ENCODE measurements at regions not wholly inside any gene's neighbourhood (a gene's known extent, or its start where the extent isn't known, plus 50 kb on each side); places are given as distances from the start of the nearest gene placed in this dataset.
"Not testable (repeated sequence)": the region's sequence is repeated elsewhere in the genome, so short reads cannot be mapped to it uniquely, and the experiment has no call there.

DNA sequence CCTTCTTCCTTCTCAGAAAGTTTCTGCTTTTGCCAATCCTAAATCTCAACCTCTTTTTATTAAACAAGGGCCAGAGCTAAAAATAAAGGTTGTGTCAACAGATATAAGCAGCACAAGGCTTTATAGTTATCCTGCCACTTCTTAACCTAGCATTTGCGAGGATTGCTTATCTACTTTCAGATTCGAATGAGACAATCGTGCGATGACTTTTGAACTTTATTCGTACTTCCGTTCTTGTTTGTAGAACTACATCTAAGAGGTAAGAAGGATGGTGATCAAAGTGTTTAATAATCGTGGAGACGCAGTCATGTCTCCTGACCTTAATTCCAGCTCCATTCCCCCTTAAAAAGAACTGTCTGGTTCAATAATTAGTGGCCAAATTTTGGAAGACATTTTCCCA, 578.6 kb downstream of the PIK3C3 start:
- DNase-seq (ENCODE audit: low read depth, low spot score) = no peak

DNA sequence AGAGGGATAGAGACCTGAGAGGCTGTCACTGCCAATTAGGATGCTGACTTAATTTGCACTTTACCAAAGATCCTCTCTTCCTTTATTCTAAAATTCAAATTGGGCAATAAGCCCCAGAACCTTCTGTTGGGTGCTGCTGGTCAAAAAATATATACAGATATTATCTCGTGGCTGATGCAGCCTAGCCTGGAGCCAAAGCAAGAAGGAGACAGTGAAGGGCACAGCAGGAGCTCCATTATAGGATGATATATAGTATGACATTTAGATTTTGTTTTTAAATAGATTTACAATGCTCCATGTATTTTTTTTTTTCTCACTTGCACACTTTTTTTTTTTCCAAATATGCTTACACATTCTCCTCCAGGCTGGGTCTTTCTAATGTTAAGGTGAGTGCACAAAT, 579.3 kb downstream of the PIK3C3 start:
- DNase-seq (ENCODE audit: low read depth, low spot score) = no peak

DNA sequence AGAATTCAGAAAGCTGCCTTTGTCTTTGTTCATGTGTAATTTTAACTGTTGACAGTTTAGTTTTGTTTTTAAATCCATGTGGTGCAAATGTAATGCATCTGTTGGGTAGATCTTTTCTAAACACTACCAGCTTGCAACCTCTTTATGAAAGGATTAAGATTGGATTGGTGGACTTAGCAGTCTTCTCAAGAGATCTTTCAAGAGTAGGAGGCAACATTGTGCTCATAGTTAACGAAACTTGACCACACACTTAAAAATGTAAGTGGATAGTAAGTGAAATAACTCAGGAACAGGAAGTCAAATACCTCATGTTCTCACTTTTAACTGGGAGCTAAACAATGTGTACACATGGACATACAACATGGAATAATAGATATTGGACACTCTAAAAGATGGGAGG, 579.0 kb downstream of the RIT2 start:
- no peak for DNase-seq (ENCODE audit: low read depth, low spot score)

- no peak for DNase-seq (ENCODE audit: low read depth, low spot score)
Observed at GRCh38 chr18:42537291-42537690, 578.2 kb downstream of the RIT2 start.

- DNase-seq (ENCODE audit: low read depth, low spot score) = no peak
Observed at GRCh38 chr18:42544901-42545300, 570.6 kb downstream of the RIT2 start.

GRCh38 chr18:42545825-42546224, 569.7 kb downstream of the RIT2 start:
- DNase-seq (ENCODE audit: low read depth, low spot score) = no peak

DNA sequence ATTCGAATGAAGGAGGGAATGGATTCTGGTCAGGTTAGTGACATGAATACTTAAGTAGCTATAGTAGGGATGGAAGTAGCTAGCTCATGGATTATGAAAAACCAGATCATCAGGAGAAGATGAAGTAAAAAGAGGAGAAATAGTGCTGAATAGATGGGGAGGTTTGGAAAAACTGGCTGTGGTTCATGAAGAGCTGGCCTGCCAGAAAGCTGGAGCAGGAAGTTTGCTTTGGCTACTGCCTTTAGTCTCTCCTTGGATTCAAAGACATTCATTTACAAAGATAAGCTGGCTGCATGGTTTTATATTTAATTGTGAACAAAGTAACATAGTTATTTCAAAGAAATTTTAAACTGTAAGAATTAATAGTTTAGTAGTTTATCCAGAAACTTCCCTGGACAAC, 567.0 kb downstream of the RIT2 start:
- DNase-seq (ENCODE audit: low read depth, low spot score) = no peak

DNA sequence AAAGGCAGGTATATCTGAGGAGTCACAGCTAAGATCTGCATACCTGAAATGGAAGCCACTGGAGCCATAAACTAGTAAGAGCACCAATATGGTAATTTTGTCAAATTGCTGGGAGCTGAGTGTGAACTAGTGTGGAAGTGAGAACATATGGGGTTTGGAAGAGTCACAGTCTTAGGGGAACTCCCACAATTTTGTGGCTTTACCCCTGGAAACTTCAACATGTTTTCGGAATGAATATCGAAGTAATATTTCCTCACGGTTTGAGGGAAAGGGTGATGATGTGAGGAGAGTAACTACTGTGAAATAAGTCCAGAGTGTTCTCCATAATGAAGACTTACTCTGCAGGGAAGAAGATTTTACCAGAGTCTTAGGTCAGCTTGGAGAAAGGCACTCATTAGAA, 565.9 kb downstream of the RIT2 start:
- DNase-seq (ENCODE audit: low read depth, low spot score) = no peak

- DNase-seq (ENCODE audit: low read depth, low spot score) = not testable (repeated sequence)
Observed at GRCh38 chr18:42552559-42552958, 562.9 kb downstream of the RIT2 start.

DNA sequence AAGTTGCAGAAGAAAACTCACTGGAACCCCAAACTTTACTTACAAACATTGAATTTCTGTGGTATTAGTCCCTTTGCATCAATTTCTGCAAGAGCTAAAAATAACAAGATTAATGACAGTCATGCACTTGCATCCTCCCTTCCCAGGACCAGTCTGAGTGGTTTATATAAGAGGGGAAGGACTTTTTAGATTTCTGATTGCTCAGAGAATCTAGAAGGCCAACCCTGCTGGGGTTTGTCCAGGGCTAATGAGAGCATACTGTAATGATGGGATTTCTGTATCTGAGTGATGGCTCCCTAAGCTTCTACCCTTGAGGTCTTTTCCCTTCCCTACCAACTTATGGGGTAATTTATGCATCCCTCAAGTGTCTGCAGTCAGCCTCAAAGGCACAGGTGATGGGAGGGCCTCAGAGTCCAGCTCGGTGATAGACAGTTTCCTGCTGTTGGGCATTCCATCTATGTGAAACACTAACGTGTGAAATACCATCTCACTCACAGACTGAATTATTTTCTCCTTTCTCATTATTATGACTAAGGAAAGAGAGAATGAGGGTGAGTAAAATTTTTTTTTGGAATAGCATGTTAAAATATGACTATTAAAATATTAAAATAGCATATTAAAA, 556.3 kb downstream of the RIT2 start:
- no peak for DNase-seq (ENCODE audit: low read depth, low spot score)

GRCh38 chr18:42561521-42561920, 554.0 kb downstream of the RIT2 start:
- DNase-seq (ENCODE audit: low read depth, low spot score) = no peak

- no peak for DNase-seq (ENCODE audit: low read depth, low spot score)
Observed at GRCh38 chr18:42563995-42564394, 551.5 kb downstream of the RIT2 start.

- DNase-seq (ENCODE audit: low read depth, low spot score) = no peak
Observed at GRCh38 chr18:42564761-42565160, 550.7 kb downstream of the RIT2 start.

DNA sequence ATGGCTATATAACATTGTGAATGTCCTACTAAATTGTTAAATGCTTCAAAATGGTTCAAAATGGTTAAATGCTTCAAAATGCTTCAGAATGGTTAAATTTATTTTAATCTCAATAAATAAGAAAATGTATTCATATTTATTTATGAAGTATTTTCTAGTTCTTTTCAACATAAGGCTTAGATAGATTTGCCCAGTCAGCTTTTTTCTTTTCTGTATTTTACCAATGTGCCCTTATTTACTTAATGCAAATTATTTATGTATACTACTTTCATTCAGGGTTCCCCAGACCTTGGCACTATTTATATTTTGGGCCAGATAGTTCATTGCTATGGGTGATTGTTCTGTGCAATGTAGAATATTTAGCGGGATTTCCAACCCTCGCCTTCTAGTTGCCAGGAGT, 546.7 kb downstream of the RIT2 start:
- DNase-seq (ENCODE audit: low read depth, low spot score) = no peak

- DNase-seq (ENCODE audit: low read depth, low spot score) = no peak
Observed at GRCh38 chr18:42574871-42575270, 540.6 kb downstream of the RIT2 start.

DNA sequence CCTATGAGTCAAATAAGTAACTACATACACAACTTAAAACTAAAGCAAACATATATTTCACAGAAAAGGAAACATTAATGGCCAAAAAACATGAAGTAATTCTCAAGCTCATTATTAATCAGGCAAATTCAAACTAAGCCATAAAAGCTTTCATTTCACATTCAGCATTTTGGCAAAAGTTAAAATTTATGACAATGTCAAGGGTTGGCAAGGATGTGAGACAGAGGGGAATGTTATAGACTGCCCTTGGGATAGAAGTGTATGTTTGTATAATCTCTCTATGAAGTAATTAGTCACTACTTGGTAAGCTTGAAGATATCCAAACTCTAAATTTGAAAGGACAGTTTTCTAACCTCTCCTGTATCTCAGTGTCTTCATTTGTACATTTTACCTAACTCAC, 539.4 kb downstream of the RIT2 start:
- no peak for DNase-seq (ENCODE audit: low read depth, low spot score)

DNA sequence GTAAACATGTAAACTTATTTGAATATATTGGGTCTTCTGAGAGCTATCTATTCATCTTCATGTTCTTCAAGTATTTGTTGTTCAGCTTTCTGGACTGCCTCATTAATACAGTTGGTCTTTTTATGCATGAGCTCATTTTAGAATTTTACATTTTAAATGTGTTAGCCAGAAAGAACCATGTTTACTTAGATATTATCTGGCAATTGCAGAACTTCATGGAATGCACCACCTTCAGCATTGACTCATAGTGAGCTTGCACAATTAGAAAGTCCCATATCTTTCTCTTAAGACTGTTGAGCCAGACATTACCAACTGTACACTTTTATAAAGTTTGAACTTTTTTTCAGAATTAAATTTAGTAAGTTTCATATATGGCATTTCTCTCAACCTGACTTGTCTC, 536.7 kb downstream of the RIT2 start:
- no peak for DNase-seq (ENCODE audit: low read depth, low spot score)

DNA sequence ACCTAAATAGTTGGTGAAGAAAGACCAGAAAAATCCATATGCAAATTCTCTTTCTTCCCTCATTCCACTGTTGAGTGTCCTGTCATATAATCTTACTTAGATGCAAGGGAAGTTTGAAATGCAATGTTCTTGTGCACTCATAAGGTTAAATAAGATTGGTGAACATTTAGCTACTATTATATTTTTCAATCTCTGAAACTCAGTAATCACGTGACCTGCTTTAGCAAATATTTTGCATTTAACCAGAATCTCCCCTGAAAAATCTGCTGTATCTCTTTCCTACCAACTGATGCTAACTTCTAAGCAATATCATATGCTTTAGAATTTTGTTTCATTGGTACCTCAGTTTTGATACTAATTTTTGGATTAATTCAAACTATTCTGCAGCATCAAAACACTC, 533.2 kb downstream of the RIT2 start:
- no peak for DNase-seq (ENCODE audit: low read depth, low spot score)

GRCh38 chr18:42583283-42583731, 532.2 kb downstream of the RIT2 start:
- no peak for DNase-seq (ENCODE audit: low read depth, low spot score)

GRCh38 chr18:42586601-42587000, 528.9 kb downstream of the RIT2 start:
- DNase-seq (ENCODE audit: low read depth, low spot score) = no peak

DNA sequence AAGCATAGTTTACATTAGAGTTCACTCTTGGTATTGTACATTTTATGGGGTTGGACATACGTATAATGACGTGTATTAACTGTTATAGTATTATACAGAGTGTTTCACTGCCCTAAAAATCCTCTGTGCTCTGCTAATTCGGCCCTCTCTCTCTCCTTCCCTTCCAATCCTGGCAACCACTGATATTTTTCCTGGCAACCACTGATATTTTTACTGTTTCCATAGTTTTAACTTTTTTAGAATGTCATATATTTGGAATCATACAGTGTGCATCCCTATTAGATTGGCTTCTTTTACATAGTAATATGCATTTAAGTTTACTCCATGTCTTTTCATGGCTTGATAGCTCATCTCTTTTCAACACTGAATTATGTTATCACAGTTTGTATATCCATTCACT, 526.7 kb downstream of the RIT2 start:
- no peak for DNase-seq (ENCODE audit: low read depth, low spot score)

- no peak for DNase-seq (ENCODE audit: low read depth, low spot score)
Observed at GRCh38 chr18:42604820-42605219, 510.7 kb downstream of the RIT2 start.

GRCh38 chr18:42606886-42607495, 508.5 kb downstream of the RIT2 start:
- no peak for DNase-seq (ENCODE audit: low read depth, low spot score)

DNA sequence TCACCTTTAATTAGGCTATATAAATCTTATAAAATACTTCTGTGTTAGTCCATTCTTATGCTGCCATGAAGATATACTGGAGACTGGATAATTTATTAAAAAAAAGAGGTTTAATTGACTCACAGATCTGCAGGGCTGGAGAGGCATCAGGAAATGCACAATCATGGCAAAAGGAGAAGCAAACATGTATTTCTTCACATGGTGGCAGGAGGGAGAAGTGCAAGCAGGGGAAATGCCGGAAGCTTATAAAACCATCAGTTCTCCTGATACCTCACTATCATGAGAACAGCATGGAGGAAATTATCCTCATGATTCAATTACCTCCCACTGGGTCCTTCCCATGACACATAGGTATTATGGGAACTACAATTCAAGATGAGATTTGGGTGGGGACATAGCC, 504.4 kb downstream of the RIT2 start:
- no peak for DNase-seq (ENCODE audit: low read depth, low spot score)
